C4-2B (cell line): ENCODE measurements at regions not wholly inside any gene's neighbourhood (a gene's known extent, or its start where the extent isn't known, plus 50 kb on each side); places are given as distances from the start of the nearest gene placed in this dataset.
"Not testable (repeated sequence)": the region's sequence is repeated elsewhere in the genome, so short reads cannot be mapped to it uniquely, and the experiment has no call there.

Experiments
- H3K27ac ChIP-seq: fragments of 450-650 bp; 2 replicates; pipeline ENCODE4 v1.5.1; 2017
- CTCF ChIP-seq: fragments of 450-650 bp; conservative IDR thresholded peaks from 2 replicates; pipeline ENCODE4 v1.5.1; 2017; ENCODE audit warnings: mild to moderate bottlenecking
- ZFX ChIP-seq: fragments of 450-650 bp; IDR thresholded peaks from 2 replicates; pipeline ENCODE4 v1.6.1; 2017

GRCh38 chr12:9319044-9319841 lies 111.0 kb upstream of the PZP start:
- no peak overlapping the region for H3K27ac ChIP-seq
- TF ChIP-seq CTCF (peak; percentile 14), ZFX (no peak)

GRCh38 chr12:9313479-9313878 lies 105.3 kb upstream of the PZP start:
- peak overlapping the region; percentile 60 for H3K27ac ChIP-seq

GRCh38 chr12:9312406-9313392 lies 104.5 kb upstream of the PZP start:
- peak overlapping the region; percentile 60 for H3K27ac ChIP-seq

- H3K27ac ChIP-seq: not testable (repeated sequence)
Observed at GRCh38 chr12:9311454-9311853, 103.3 kb upstream of the PZP start.

- not testable (repeated sequence) for H3K27ac ChIP-seq
Observed at GRCh38 chr12:9310645-9311044, 102.5 kb upstream of the PZP start.

GRCh38 chr12:9309749-9310148 lies 101.6 kb upstream of the PZP start:
- H3K27ac ChIP-seq: not testable (repeated sequence)

GRCh38 chr12:9308745-9309144 lies 100.5 kb upstream of the PZP start:
- not testable (repeated sequence) for H3K27ac ChIP-seq

GRCh38 chr12:9308163-9308562 lies 100.0 kb upstream of the PZP start:
- H3K27ac ChIP-seq: not testable (repeated sequence)

- not testable (repeated sequence) for H3K27ac ChIP-seq
Observed at GRCh38 chr12:9307255-9307654, 99.1 kb upstream of the PZP start.

GRCh38 chr12:9306004-9306403 lies 97.8 kb upstream of the PZP start:
- not testable (repeated sequence) for H3K27ac ChIP-seq

GRCh38 chr12:9304540-9304939 lies 96.3 kb upstream of the PZP start:
- H3K27ac ChIP-seq: not testable (repeated sequence)

GRCh38 chr12:9295872-9296271 lies 87.7 kb upstream of the PZP start:
- H3K27ac ChIP-seq: not testable (repeated sequence)

- not testable (repeated sequence) for H3K27ac ChIP-seq
Observed at GRCh38 chr12:9294072-9294620, 86.0 kb upstream of the PZP start.

GRCh38 chr12:9293391-9293790 lies 85.2 kb upstream of the PZP start:
- not testable (repeated sequence) for H3K27ac ChIP-seq

GRCh38 chr12:9289984-9290383 lies 81.8 kb upstream of the PZP start:
- H3K27ac ChIP-seq: not testable (repeated sequence)

- H3K27ac ChIP-seq: not testable (repeated sequence)
Observed at GRCh38 chr12:9284724-9285123, 76.5 kb upstream of the PZP start.

GRCh38 chr12:9284197-9284596 lies 76.0 kb upstream of the PZP start:
- H3K27ac ChIP-seq: not testable (repeated sequence)

- peak overlapping the region; percentile 77 for H3K27ac ChIP-seq
Observed at GRCh38 chr12:9283346-9284095, 75.3 kb upstream of the PZP start.
